Esophagus muscularis mucosa (tissue), 4 donors: ENCODE measurements at regions not wholly inside any gene's neighbourhood (a gene's known extent, or its start where the extent isn't known, plus 50 kb on each side); places are given as distances from the start of the nearest gene placed in this dataset.

Source experiments
- DNase-seq: peaks from one replicate; pipeline ENCODE4 v3.0.0-alpha.2; 2017; ENCODE audit errors: extremely low spot score
- H3K27ac ChIP-seq, 4 donors: fragments of 200-600 bp; sonication (generic); replicated peaks in 1 of 4; 1 replicate in 3 of 4; 2 replicates in 1 of 4; pipeline ENCODE4 v1.5.1; 2016 to 2019; ENCODE audit warnings: mild to moderate bottlenecking in 1 of 4
- H3K27me3 ChIP-seq, 4 donors: fragments of 200-600 bp; sonication (generic); one replicate each; pipeline versions ENCODE4 v1.5.1 to v1.6.0; 2016 to 2019
- H3K36me3 ChIP-seq, 4 donors: fragments of 200-600 bp; sonication (generic); one replicate each; pipeline ENCODE4 v1.5.1; 2016 to 2019
- H3K4me1 ChIP-seq, 4 donors: fragments of 200-600 bp; sonication (generic); one replicate each; pipeline ENCODE4 v1.5.1; 2016 to 2019
- H3K4me3 ChIP-seq, 4 donors: fragments of 200-600 bp; sonication (generic); 1 replicate in 2 of 4; 2 replicates in 2 of 4; pipeline ENCODE4 v1.5.1; 2016 to 2019; ENCODE audit warnings: mild to moderate bottlenecking in 4 of 4, moderate library complexity in 1 of 4
- H3K9me3 ChIP-seq, 4 donors: fragments of 200-600 bp; sonication (generic); 1 replicate in 3 of 4; 2 replicates in 1 of 4; pipeline ENCODE4 v1.5.1; 2016 to 2019
- CTCF ChIP-seq, 3 experiments: fragments of 200-600 bp in 2 of 3; fragments of 450-650 bp in 1 of 3; sonication (generic) in 2 of 3; IDR thresholded peaks; one replicate each; pipeline ENCODE4 v1.5.1; 2017 to 2019; ENCODE audit warnings: antibody characterized with exemption in 3 of 3, mild to moderate bottlenecking in 2 of 3, moderate library complexity in 1 of 3
- EP300 ChIP-seq: sonication (generic); formaldehyde crosslinking; IDR thresholded peaks from one replicate; pipeline ENCODE4 v1.6.1; 2017; ENCODE audit warnings: antibody characterized with exemption
- POLR2A ChIP-seq: fragments of 450-650 bp; IDR thresholded peaks from one replicate; pipeline ENCODE4 v1.6.1; 2017; ENCODE audit warnings: antibody characterized with exemption, moderate library complexity, mild to moderate bottlenecking, low read depth
- POLR2AphosphoS5 ChIP-seq, 2 donors: sonication (generic); formaldehyde crosslinking; IDR thresholded peaks; one replicate each; pipeline ENCODE4 v1.6.1; 2017; ENCODE audit warnings: antibody characterized with exemption in 2 of 2
- WGBS: methylation state at CpG from one replicate; pipeline ENCODE4 v1.1.5; 2018; 5-methylcytosine and 5-hydroxymethylcytosine counted together
- intact Hi-C: fragments of 100-400 bp; cut with DNase I; formaldehyde crosslinking; loops from one replicate; pipeline ENCODE4 v1.15.1; 2023

DNA sequence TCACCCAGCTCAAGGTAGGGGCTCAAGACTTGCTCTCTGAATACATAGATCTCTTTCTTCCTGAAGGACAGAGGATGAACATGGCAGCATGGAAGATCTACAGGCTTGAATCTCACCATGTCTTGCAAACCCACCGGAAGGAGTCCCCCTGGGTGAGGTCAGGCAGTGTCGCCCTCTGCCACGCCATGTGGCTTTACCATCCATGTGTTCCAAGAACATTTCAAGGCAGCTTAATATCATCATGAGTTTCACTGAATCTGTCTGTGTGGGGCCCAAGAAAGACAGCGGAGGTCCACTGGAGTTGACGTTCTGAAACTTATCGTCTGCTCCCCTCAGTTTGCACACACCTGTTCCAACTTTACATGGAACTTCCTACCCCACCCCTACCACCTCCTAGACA is 1202.6 kb downstream of the TBC1D22A start:
- TF ChIP-seq EP300 (no peak), CTCF (IDR thresholded peaks at IDR 0.05) (no peak), POLR2AphosphoS5 (IDR thresholded peaks at IDR 0.05) (no peak), POLR2A (no peak)
- intact Hi-C loops: no loop called here
- DNase-seq: peak; percentile 82
- no peaks in the 10 kb centered on the region for H3K4me1 ChIP-seq
- no peaks in the 10 kb centered on the region for H3K36me3 ChIP-seq
- no peak overlapping the region for H3K27ac ChIP-seq
- H3K4me3 ChIP-seq: no peak overlapping the region
- WGBS: 84% methylated on average over 6 of the region's 6 CpGs
- peaks cover 0 to 23% (median 0%) of the 10 kb centered on the region in 4 donors for H3K27me3 ChIP-seq
- H3K9me3 ChIP-seq: no peaks in the 10 kb centered on the region

DNA sequence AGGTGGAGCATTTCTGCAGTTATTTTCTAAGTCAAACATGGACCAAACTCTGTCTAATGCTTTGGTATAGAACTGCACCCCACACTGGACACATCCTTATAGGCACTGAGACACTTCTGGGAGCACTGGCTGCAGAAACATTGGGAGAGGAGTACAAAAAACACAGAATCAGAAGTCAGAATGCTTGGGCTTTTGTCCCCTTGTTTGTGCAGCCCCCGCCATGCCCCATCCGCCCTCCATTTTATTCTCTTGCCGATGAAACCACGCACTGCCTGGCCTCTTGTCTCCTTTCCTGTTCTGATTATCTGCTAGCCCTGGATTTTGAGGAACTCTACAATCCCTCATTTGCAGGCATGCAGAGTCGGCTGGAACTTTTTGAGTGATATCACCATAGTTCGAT is 1201.2 kb downstream of the TBC1D22A start:
- no peaks in the 10 kb centered on the region for H3K4me1 ChIP-seq
- DNase-seq: peak; percentile 78
- H3K36me3 ChIP-seq: no peaks in the 10 kb centered on the region
- peaks cover 0 to 23% (median 0%) of the 10 kb centered on the region in 4 donors for H3K27me3 ChIP-seq
- H3K4me3 ChIP-seq: no peak overlapping the region
- TF ChIP-seq POLR2AphosphoS5 (IDR thresholded peaks at IDR 0.05): no peak
- TF ChIP-seq EP300: no peak
- 88% methylated on average over 6 of the region's 6 CpGs for WGBS
- no peak overlapping the region for H3K27ac ChIP-seq
- peaks cover 0 to 6% (median 1%) of the 10 kb centered on the region in 4 donors for H3K9me3 ChIP-seq
- intact Hi-C loops: no loop called here

- intact Hi-C loops: no loop called here
- WGBS: 93% methylated on average over 2 of the region's 2 CpGs
- Histone ChIP-seq H3K36me3 (no peaks in the 10 kb centered on the region), H3K9me3 (peaks cover 0 to 25% (median 10%) of the 10 kb centered on the region in 4 donors), H3K4me3 (no peak overlapping the region), H3K4me1 (no peaks in the 10 kb centered on the region), H3K27ac (no peak overlapping the region), H3K27me3 (peaks cover 0 to under 1% (median 0%) of the 10 kb centered on the region in 4 donors)
- no peak for DNase-seq
- TF ChIP-seq POLR2A: no peak
- TF ChIP-seq POLR2AphosphoS5 (IDR thresholded peaks at IDR 0.05): no peak
- no peak for TF ChIP-seq EP300
- TF ChIP-seq CTCF (IDR thresholded peaks at IDR 0.05): no peak
Observed at GRCh38 chr22:47957649-47958048, 1195.2 kb downstream of the TBC1D22A start.

GRCh38 chr22:47954107-47954506 is 1191.7 kb downstream of the TBC1D22A start:
- TF ChIP-seq EP300: no peak
- no peak for TF ChIP-seq POLR2AphosphoS5 (IDR thresholded peaks at IDR 0.05)
- TF ChIP-seq CTCF (IDR thresholded peaks at IDR 0.05): no peak
- no peak for TF ChIP-seq POLR2A
- H3K4me3 ChIP-seq: no peak overlapping the region

GRCh38 chr22:47944941-47945340 is 1182.5 kb downstream of the TBC1D22A start:
- WGBS: no CpG with 5 or more reads among the region's 6 CpGs
- H3K27ac ChIP-seq: no peak overlapping the region

More at GRCh38 chr22:47954107-47954506, 1191.7 kb downstream of the TBC1D22A start:
- Histone ChIP-seq H3K4me1 (no peaks in the 10 kb centered on the region), H3K36me3 (no peaks in the 10 kb centered on the region), H3K9me3 (peaks cover 0 to 23% (median 10%) of the 10 kb centered on the region in 4 donors), H3K27ac (no peak overlapping the region), H3K27me3 (peaks cover 0 to 23% (median 0%) of the 10 kb centered on the region in 4 donors)
- peak; percentile 87 for DNase-seq
- intact Hi-C loops: no loop called here
- WGBS: 75% methylated on average over 7 of the region's 7 CpGs

More at GRCh38 chr22:47944941-47945340, 1182.5 kb downstream of the TBC1D22A start:
- H3K27me3 ChIP-seq: peaks cover 0 to 35% (median 0%) of the 10 kb centered on the region in 4 donors
- intact Hi-C loops: no loop called here
- TF ChIP-seq EP300 (no peak), POLR2AphosphoS5 (IDR thresholded peaks at IDR 0.05) (no peak), CTCF (IDR thresholded peaks at IDR 0.05) (no peak), POLR2A (no peak)
- H3K9me3 ChIP-seq: no peaks in the 10 kb centered on the region
- DNase-seq: peak; percentile 86
- H3K36me3 ChIP-seq: no peaks in the 10 kb centered on the region
- no peak overlapping the region for H3K4me3 ChIP-seq
- no peaks in the 10 kb centered on the region for H3K4me1 ChIP-seq
